ENCODE measurements at regions not wholly inside any gene's neighbourhood (a gene's known extent, or its start where the extent isn't known, plus 50 kb on each side); places are given as distances from the start of the nearest gene placed in this dataset.

DNA sequence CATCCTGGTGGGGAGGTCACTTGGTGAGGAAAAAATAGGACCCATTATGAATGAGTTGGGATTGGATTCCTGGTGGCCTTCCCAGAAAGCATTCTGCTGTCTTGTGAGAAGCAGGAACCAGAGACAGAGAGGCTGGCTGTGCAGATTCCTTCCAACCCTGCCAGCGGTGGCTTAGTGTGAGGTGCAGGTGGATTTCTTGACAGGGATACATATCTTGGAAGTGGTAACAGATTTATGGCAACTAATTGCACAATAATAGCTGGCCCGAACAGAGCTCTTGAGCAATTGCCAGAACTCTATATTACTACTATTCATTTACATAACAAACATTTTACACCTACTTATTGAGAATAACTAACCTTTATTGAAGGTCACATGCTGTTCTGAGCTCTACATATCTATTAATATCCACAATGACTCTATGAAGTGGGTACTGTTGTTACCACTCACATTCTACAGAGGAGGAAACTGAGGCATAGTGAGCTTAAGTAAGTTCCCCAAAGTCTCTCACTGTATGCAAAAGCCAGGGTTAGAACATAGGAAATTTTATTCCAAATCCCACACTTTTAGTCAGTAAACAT, 173.9 kb upstream of the SERP2 start:
- in situ Hi-C loops (cut with MboI), result no loop called here
- SMC1A ChIA-PET (ENCODE audit: uncharacterized antibody, unreplicated experiment), result no interaction called here
- no peak overlapping the region for H3K27ac ChIP-seq (ENCODE audit: control insufficient read depth, insufficient read depth)
- H3K4me1 ChIP-seq (ENCODE audit: control insufficient read depth, insufficient read depth, low read length), result peaks cover 12% of the 10 kb centered on the region
- ATAC-seq (no peak), DNase-seq (ENCODE audit: low read depth, low spot score) (no peak), FAIRE-seq (no peak)
- CTCF ChIA-PET, result no interaction called here
- peaks cover 0 to 5% of the 10 kb centered on the region in 2 experiments; a peak in 2 of 4 replicates for H3K27me3 ChIP-seq (replicated peaks in 1 of 2; ENCODE audit: control insufficient read depth in 2 of 2, insufficient read depth in 2 of 2, low read length in 1 of 2)
- TF ChIP-seq KAT2A (conservative IDR thresholded peaks at IDR 0.05; ENCODE audit: control insufficient read depth, low read depth, low read length) (no peak), POU2F2 (IDR thresholded peaks at IDR 0.05; ENCODE audit: borderline replicate concordance, low read depth, low read length) (no peak), EP300 (IDR thresholded peaks at IDR 0.05; ENCODE audit: borderline replicate concordance in 1 of 2, control insufficient read depth in 1 of 2, low read depth in 2 of 2, low read length in 2 of 2) (no peak), TAF1 (IDR thresholded peaks at IDR 0.05; ENCODE audit: borderline replicate concordance, low read depth, low read length) (no peak), NFYA (IDR thresholded peaks at IDR 0.05; ENCODE audit: borderline replicate concordance, low read depth, low read length) (no peak), RB1 (IDR thresholded peaks at IDR 0.05; ENCODE audit: borderline replicate concordance) (no peak), RUNX3 (IDR thresholded peaks at IDR 0.05; ENCODE audit: low read length) (no peak), HDAC2 (IDR thresholded peaks at IDR 0.05) (no peak), IKZF1 (conservative IDR thresholded peaks at IDR 0.05) (no peak)
- TF ChIP-seq, protein P1, sequence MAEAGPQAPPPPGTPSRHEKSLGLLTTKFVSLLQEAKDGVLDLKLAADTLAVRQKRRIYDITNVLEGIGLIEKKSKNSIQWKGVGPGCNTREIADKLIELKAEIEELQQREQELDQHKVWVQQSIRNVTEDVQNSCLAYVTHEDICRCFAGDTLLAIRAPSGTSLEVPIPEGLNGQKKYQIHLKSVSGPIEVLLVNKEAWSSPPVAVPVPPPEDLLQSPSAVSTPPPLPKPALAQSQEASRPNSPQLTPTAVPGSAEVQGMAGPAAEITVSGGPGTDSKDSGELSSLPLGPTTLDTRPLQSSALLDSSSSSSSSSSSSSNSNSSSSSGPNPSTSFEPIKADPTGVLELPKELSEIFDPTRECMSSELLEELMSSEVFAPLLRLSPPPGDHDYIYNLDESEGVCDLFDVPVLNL (IDR thresholded peaks at IDR 0.05; ENCODE audit: low read depth, low read length), result no peak
- TF ChIP-seq, protein P2, sequence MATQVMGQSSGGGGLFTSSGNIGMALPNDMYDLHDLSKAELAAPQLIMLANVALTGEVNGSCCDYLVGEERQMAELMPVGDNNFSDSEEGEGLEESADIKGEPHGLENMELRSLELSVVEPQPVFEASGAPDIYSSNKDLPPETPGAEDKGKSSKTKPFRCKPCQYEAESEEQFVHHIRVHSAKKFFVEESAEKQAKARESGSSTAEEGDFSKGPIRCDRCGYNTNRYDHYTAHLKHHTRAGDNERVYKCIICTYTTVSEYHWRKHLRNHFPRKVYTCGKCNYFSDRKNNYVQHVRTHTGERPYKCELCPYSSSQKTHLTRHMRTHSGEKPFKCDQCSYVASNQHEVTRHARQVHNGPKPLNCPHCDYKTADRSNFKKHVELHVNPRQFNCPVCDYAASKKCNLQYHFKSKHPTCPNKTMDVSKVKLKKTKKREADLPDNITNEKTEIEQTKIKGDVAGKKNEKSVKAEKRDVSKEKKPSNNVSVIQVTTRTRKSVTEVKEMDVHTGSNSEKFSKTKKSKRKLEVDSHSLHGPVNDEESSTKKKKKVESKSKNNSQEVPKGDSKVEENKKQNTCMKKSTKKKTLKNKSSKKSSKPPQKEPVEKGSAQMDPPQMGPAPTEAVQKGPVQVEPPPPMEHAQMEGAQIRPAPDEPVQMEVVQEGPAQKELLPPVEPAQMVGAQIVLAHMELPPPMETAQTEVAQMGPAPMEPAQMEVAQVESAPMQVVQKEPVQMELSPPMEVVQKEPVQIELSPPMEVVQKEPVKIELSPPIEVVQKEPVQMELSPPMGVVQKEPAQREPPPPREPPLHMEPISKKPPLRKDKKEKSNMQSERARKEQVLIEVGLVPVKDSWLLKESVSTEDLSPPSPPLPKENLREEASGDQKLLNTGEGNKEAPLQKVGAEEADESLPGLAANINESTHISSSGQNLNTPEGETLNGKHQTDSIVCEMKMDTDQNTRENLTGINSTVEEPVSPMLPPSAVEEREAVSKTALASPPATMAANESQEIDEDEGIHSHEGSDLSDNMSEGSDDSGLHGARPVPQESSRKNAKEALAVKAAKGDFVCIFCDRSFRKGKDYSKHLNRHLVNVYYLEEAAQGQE (IDR thresholded peaks at IDR 0.05; ENCODE audit: low read depth, low read length), result no peak
- TF ChIP-seq, protein P3, sequence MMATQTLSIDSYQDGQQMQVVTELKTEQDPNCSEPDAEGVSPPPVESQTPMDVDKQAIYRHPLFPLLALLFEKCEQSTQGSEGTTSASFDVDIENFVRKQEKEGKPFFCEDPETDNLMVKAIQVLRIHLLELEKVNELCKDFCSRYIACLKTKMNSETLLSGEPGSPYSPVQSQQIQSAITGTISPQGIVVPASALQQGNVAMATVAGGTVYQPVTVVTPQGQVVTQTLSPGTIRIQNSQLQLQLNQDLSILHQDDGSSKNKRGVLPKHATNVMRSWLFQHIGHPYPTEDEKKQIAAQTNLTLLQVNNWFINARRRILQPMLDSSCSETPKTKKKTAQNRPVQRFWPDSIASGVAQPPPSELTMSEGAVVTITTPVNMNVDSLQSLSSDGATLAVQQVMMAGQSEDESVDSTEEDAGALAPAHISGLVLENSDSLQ (IDR thresholded peaks at IDR 0.05), result no peak
- intact Hi-C loops (cut with micrococcal nuclease; ENCODE audit: unreplicated experiment), result no loop called here
- no peaks in the 10 kb centered on the region for H3K9me3 ChIP-seq (replicated peaks; ENCODE audit: control insufficient read depth, insufficient read depth, low read length)
- H3K9ac ChIP-seq (ENCODE audit: control insufficient read depth, insufficient read depth, low read length), result no peak overlapping the region
- H3K4me2 ChIP-seq (ENCODE audit: control insufficient read depth, insufficient read depth), result no peak overlapping the region
- no peaks in the 10 kb centered on the region for H3K36me3 ChIP-seq (ENCODE audit: control insufficient read depth in 2 of 2, insufficient read depth in 2 of 2, low read length in 1 of 2)
- no peaks in the 10 kb centered on the region for H4K20me1 ChIP-seq (ENCODE audit: control insufficient read depth, insufficient read depth)
- 32% methylated on average over 2 of the region's 2 CpGs for WGBS (ENCODE audit: insufficient coverage, insufficient replicate concordance, low lambda C conversion rate, missing lambda C conversion rate)
- no peaks in the 10 kb centered on the region for H3K79me2 ChIP-seq (ENCODE audit: control insufficient read depth, insufficient read depth, low read length)
- no peak overlapping the region for H2AFZ ChIP-seq (ENCODE audit: control insufficient read depth, low read depth, low read length)
- POLR2A ChIA-PET, result no interaction called here
- H3K4me3 ChIP-seq, result no peak overlapping the region
- no TSS peak for BruUV-seq (replicated peaks)
- RAD21 ChIA-PET (ENCODE audit: unreplicated experiment), result no interaction called here

All from GM12878 (cell line).